OCI-LY7 (cell line): ENCODE measurements at regions not wholly inside any gene's neighbourhood (a gene's known extent, or its start where the extent isn't known, plus 50 kb on each side); places are given as distances from the start of the nearest gene placed in this dataset.

Source experiments
- BruUV-seq: library from RNA; stranded (reverse); fragments of 400-500 nt; replicated peaks from 2 replicates; lab custom pipeline; 2021; lab: Mats Ljungman, UMichigan
- CTCF ChIA-PET: fragments of 300-600 bp; sonication (Branson Sonifier 250); formaldehyde crosslinking; loops from one replicate; lab custom pipeline; 2022; ENCODE audit warnings: antibody characterized with exemption; ENCODE audit not compliant: unreplicated experiment; lab: Charles Lee
- POLR2A ChIA-PET: fragments of 300-600 bp; sonication (Branson Sonifier 250); formaldehyde crosslinking; loops from one replicate; lab custom pipeline; 2022; ENCODE audit warnings: antibody characterized with exemption; lab: Charles Lee
- DNase-seq: peaks from one replicate; pipeline ENCODE4 v3.0.0-alpha.2; 2015; ENCODE audit warnings: low spot score
- H2AFZ ChIP-seq: fragments of 200-600 bp; sonication (generic), shearing (Covaris generic); 2 replicates; pipeline ENCODE4 v1.6.1; 2014; ENCODE audit warnings: mild to moderate bottlenecking, antibody characterized with exemption, low read length, moderate library complexity
- H3K27ac ChIP-seq: fragments of 200-600 bp; sonication (generic); 2 replicates; pipeline ENCODE4 v1.5.1; 2014; ENCODE audit warnings: mixed run types, low read depth, mild to moderate bottlenecking, moderate library complexity, low read length, inconsistent platforms; ENCODE audit not compliant: poor library complexity, severe bottlenecking
- H3K36me3 ChIP-seq: fragments of 200-600 bp; sonication (generic); 2 replicates; pipeline ENCODE4 v1.6.1; 2014; ENCODE audit warnings: mild to moderate bottlenecking, antibody characterized with exemption, low read length, moderate library complexity, mixed read lengths; ENCODE audit not compliant: insufficient read depth
- H3K4me1 ChIP-seq: fragments of 200-600 bp; sonication (generic); 2 replicates; pipeline ENCODE4 v1.5.1; 2014; ENCODE audit warnings: mild to moderate bottlenecking, low read length; ENCODE audit not compliant: insufficient read depth, poor library complexity, severe bottlenecking
- H3K4me2 ChIP-seq: fragments of 200-600 bp; sonication (generic); 2 replicates; pipeline ENCODE4 v1.6.1; 2014; ENCODE audit warnings: mild to moderate bottlenecking, low read length
- H3K4me3 ChIP-seq: fragments of 200-600 bp; sonication (generic); 2 replicates; pipeline ENCODE4 v1.5.1; 2014; ENCODE audit warnings: mild to moderate bottlenecking, low read depth, low read length; ENCODE audit not compliant: poor library complexity, severe bottlenecking
- H3K79me2 ChIP-seq: fragments of 200-600 bp; sonication (generic); 2 replicates; pipeline ENCODE4 v1.6.1; 2016; ENCODE audit warnings: low read depth, mild to moderate bottlenecking, low read length, moderate library complexity, mixed read lengths; ENCODE audit not compliant: insufficient read depth
- H3K9me2 ChIP-seq: fragments of 200-600 bp; sonication (generic); 2 replicates; pipeline ENCODE4 v1.6.1; 2016; ENCODE audit warnings: mild to moderate bottlenecking, low read length, mixed read lengths; ENCODE audit not compliant: insufficient read depth
- H3K9me3 ChIP-seq: fragments of 200-600 bp; sonication (generic); 2 replicates; pipeline ENCODE4 v1.6.1; 2014; ENCODE audit warnings: mild to moderate bottlenecking, mixed run types, low read length, mixed read lengths
- H4K20me1 ChIP-seq: fragments of 200-600 bp; sonication (generic); 2 replicates; pipeline ENCODE4 v1.6.1; 2014; ENCODE audit warnings: mild to moderate bottlenecking, antibody characterized with exemption, low read length, moderate library complexity, mixed read lengths; ENCODE audit not compliant: insufficient read depth
- EZH2phosphoT487 ChIP-seq: fragments of 200-600 bp; sonication (generic); IDR thresholded peaks from 2 replicates; pipeline ENCODE4 v1.6.1; 2018; ENCODE audit warnings: low read depth, borderline replicate concordance, mild to moderate bottlenecking, mixed run types, antibody characterized with exemption, low read length, moderate library complexity, mixed read lengths
- intact Hi-C: fragments of 100-400 bp; cut with micrococcal nuclease; formaldehyde crosslinking; loops from one replicate; pipeline ENCODE4 v1.10.0; 2022; ENCODE audit not compliant: unreplicated experiment
- TF ChIP-seq, protein P1 (sequence below): fragments of 200-600 bp; sonication (generic); conservative IDR thresholded peaks from 2 replicates; pipeline ENCODE4 v1.5.1; 2014; ENCODE audit warnings: mild to moderate bottlenecking, antibody characterized with exemption, low read length, moderate library complexity, mixed read lengths

DNA sequence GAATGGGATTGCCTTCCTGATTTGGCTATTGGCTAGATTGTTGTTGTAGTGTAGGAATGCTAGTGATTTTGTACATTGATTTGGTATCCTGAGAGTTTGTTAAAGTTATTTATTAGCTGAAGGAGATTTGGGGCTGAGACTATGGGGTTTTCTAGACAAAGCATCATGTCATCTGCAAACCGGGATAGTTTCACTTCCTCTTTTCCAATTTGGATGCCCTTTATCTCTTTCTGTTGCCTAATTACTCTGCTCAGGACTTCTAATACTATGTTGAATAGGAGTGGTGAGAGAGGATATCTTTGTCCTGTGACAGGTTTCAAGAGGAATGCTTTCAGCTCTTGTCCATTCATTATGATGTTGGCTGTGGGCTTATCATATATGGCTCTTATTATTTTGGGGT lies 265.7 kb upstream of the MGAT4C start:
- BruUV-seq, result no TSS peak
- CTCF ChIA-PET, result no interaction called here
- no peaks in the 10 kb centered on the region for H4K20me1 ChIP-seq
- H3K4me2 ChIP-seq, result no peak overlapping the region
- DNase-seq, result no peak
- intact Hi-C loops, result no loop called here
- no peak overlapping the region for H3K27ac ChIP-seq
- no peak overlapping the region for H3K4me3 ChIP-seq
- H3K36me3 ChIP-seq, result no peaks in the 10 kb centered on the region
- POLR2A ChIA-PET, result no interaction called here
- H3K9me2 ChIP-seq, result no peaks in the 10 kb centered on the region
- TF ChIP-seq EZH2phosphoT487, result no peak
- TF ChIP-seq, protein P1, sequence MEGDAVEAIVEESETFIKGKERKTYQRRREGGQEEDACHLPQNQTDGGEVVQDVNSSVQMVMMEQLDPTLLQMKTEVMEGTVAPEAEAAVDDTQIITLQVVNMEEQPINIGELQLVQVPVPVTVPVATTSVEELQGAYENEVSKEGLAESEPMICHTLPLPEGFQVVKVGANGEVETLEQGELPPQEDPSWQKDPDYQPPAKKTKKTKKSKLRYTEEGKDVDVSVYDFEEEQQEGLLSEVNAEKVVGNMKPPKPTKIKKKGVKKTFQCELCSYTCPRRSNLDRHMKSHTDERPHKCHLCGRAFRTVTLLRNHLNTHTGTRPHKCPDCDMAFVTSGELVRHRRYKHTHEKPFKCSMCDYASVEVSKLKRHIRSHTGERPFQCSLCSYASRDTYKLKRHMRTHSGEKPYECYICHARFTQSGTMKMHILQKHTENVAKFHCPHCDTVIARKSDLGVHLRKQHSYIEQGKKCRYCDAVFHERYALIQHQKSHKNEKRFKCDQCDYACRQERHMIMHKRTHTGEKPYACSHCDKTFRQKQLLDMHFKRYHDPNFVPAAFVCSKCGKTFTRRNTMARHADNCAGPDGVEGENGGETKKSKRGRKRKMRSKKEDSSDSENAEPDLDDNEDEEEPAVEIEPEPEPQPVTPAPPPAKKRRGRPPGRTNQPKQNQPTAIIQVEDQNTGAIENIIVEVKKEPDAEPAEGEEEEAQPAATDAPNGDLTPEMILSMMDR, result no peak
- no peaks in the 10 kb centered on the region for H3K4me1 ChIP-seq
- H3K79me2 ChIP-seq, result no peaks in the 10 kb centered on the region
- H3K9me3 ChIP-seq, result 0 out of 2 replicates have a peak, but pooled peaks cover 6% of the 10 kb centered on the region
- H2AFZ ChIP-seq, result no peak overlapping the region

DNA sequence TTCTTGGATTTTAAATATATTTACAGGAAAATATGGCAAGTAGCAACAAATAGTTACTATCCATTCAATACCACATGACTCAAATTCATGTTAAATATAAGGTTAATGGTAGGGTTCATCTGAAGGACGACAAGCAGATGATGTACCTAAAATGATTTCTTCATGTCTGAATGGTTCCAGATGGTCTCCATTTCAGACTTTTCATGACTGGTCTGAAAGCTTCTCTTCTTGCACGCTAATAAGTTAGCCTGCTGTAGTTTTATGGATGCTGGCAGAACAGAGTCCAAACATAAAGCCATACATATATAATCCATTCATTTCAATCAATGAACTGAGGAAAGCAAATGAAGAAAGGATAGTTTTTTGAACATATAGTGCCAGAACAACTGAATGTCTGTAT lies 257.0 kb upstream of the MGAT4C start:
- no peaks in the 10 kb centered on the region for H3K4me1 ChIP-seq
- H2AFZ ChIP-seq, result no peak overlapping the region
- no peaks in the 10 kb centered on the region for H4K20me1 ChIP-seq
- H3K9me3 ChIP-seq, result no peaks in the 10 kb centered on the region
- H3K4me2 ChIP-seq, result no peak overlapping the region
- no peaks in the 10 kb centered on the region for H3K36me3 ChIP-seq
- ChIA-PET CTCF (no interaction called here), POLR2A (no interaction called here)
- intact Hi-C loops, result no loop called here
- DNase-seq, result no peak
- no peaks in the 10 kb centered on the region for H3K79me2 ChIP-seq
- BruUV-seq, result no TSS peak
- H3K27ac ChIP-seq, result no peak overlapping the region
- no peaks in the 10 kb centered on the region for H3K9me2 ChIP-seq
- H3K4me3 ChIP-seq, result no peak overlapping the region
- TF ChIP-seq EZH2phosphoT487, result no peak
- TF ChIP-seq, protein P1, result no peak

DNA sequence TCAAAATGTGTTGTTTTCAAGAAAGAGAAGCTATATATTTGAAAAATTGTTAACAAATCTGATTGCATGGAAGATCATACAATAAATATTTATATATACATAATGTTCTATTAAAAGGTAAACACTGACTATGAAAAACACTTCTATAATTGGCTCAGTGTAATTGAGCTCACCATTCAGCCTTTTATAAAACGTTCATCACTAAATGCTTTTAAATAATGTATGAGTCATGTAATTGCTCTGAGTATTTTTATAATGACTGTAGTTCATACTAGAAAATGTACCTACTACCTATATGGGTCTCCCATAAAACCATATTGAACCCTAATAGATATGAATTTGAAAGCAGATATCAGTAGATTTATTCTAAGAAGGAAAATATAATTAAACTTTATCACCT lies 240.4 kb upstream of the MGAT4C start:
- BruUV-seq, result no TSS peak
- H3K27ac ChIP-seq, result no peak overlapping the region
- intact Hi-C loops, result no loop called here
- no peak for DNase-seq
- H3K79me2 ChIP-seq, result no peaks in the 10 kb centered on the region
- H3K4me1 ChIP-seq, result no peaks in the 10 kb centered on the region
- no peak overlapping the region for H3K4me3 ChIP-seq
- no peak overlapping the region for H3K4me2 ChIP-seq
- no peak for TF ChIP-seq EZH2phosphoT487
- TF ChIP-seq, protein P1, result no peak
- no peaks in the 10 kb centered on the region for H3K9me2 ChIP-seq
- no peak overlapping the region for H2AFZ ChIP-seq
- ChIA-PET CTCF (no interaction called here), POLR2A (interaction anchor here (0.7 kb wide), 1 partner anchor 23 kb away, joined by 4 read pairs; no protein-coding TSS in a partner anchor)
- H4K20me1 ChIP-seq, result no peaks in the 10 kb centered on the region
- H3K36me3 ChIP-seq, result no peaks in the 10 kb centered on the region
- no peaks in the 10 kb centered on the region for H3K9me3 ChIP-seq
